Inferior parietal cortex (tissue), 1 donor: ENCODE measurements at regions not wholly inside any gene's neighbourhood (a gene's known extent, or its start where the extent isn't known, plus 50 kb on each side); places are given as distances from the start of the nearest gene placed in this dataset.
"Not testable (repeated sequence)": the region's sequence is repeated elsewhere in the genome, so short reads cannot be mapped to it uniquely, and the experiment has no call there.

Source experiments
- DNase-seq: peaks from one replicate; pipeline ENCODE4 v3.0.0-alpha.2; 2016; ENCODE audit errors: extremely low spot score

DNA sequence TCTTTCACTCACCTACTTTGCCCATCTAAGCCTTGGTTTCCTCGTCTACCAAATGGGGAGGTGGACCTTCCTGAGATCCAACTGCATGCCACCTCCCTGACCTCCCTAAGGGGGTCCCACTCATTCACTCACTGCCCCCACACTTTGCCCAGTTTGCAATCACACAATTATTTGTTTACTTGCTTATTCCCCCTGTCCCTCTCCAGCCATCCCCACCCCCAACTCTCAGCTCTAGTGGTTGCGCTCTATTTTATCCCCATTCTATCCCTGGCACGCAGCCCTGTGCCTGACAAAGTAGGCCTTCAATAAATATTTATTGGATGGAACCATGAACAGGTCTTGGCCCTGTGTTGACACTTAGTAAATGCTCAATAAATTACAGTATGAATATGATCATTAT is 130.8 kb upstream of the LARP1 start:
- DNase-seq: no peak

- no peak for DNase-seq
Observed at GRCh38 chr5:154620411-154620810, 134.8 kb upstream of the LARP1 start.

DNA sequence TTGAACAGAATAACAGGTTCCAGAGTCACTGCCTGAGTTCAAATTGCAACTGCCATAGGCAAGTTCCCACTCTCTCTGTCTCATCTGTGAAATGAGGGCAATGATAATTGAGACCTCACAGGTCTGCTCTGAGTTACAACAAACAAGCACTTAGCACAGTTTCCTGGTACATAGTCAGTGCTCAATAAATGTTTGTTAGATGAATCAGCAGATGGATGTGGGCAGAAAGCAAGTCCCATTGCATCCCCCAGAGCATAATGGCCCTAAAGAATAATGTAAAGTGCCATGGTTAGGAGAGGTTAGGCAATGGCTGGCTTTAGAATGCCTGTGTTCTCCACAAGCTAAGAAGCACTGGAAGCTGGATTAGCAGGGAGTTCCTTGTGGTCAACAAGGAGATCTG is 136.5 kb upstream of the LARP1 start:
- no peak for DNase-seq

- DNase-seq: no peak
Observed at GRCh38 chr5:154614595-154614994, 136.6 kb upstream of the HAND1 start.

DNA sequence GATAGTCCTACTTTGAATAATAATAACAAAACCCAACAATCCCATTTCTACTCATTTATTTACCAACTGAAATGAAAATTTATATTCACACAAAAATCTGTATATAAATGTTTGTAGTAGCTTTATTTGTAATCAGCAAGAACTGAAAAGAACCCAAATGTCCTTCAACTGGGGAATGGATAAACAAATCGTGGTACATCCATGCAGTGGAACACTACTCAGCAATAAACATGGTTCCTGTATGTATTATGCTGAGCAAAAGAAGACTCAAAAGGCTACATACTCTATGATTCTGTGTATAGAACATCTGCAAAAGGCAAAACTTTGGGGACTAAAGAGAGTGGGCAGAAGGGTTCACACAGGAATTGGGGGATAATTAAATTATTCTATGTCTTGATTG is 136.1 kb upstream of the HAND1 start:
- no peak for DNase-seq

GRCh38 chr5:154612666-154613065 is 134.6 kb upstream of the HAND1 start:
- DNase-seq: no peak

- DNase-seq: no peak
Observed at GRCh38 chr5:154611341-154611767, 133.3 kb upstream of the HAND1 start.

- DNase-seq: peak; percentile 72
Observed at GRCh38 chr5:154610321-154611154, 132.5 kb upstream of the HAND1 start.

DNA sequence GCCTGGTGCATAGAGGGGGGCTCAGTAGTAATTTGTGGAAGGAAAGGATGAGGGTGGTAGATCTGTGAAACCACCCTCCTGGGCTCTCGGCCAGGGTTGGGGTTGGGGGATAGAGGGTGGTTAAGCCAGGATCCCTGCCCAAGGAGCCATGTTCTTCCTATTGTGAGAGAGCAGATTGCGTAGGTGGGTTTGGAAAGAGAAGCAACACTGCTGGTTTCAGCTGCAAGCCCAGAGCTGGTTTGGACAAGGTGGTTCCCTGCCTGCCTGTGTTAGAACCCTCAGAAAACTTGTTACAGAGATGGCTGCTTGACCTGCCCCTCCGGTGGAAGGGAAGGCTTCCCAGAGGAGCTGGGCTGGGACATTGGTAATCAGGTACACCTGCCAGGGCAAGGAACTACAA is 131.2 kb upstream of the HAND1 start:
- DNase-seq: no peak

DNA sequence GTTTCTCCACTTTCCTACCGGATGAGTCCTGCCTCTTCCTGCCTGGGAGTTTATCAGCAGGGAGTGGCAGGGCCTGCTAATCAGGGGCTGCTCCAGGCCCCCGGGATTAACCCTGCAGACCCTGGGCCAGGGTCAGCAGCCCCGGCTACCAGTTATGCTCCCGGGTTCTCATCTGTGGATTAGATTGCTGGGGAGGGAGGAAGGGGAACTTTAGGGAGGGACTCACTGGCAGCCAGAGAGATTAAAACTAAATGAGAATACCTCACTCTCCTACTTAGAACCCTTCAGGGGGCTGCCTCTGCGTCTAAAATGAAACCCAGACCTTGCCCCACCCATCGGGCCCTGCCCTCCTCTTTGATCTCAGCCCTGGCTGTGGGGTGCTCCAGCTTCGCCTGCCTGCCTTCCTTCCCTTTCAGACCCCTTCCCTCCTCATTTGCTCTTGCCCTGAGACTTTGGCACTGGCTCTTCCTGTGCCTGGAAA is 130.5 kb upstream of the HAND1 start:
- DNase-seq: no peak

GRCh38 chr5:154607746-154608145 is 129.7 kb upstream of the HAND1 start:
- no peak for DNase-seq

- DNase-seq: no peak
Observed at GRCh38 chr5:154606246-154606645, 128.2 kb upstream of the HAND1 start.

- no peak for DNase-seq
Observed at GRCh38 chr5:154603953-154604679, 126.1 kb upstream of the HAND1 start.

DNA sequence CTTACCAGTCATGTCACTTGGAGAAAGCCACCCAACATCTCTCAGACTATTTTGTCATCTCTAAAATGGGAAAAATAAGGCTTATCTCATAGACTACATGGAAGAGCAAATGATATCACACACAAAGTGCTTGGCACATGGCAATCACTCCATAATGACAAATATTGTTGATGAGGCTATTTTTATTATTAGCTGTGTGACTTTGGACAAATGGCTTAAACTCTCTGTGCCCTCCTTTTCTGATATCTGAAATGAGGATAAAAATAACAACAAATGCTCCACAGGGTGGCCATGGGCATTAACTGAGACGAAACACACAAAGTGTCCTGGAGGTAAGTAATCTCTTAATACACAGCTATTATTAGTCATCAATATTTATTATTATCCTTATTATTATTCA is 125.5 kb upstream of the HAND1 start:
- DNase-seq: no peak

GRCh38 chr5:154603011-154603410 is 125.0 kb upstream of the HAND1 start:
- DNase-seq: no peak

GRCh38 chr5:154601014-154601413 is 123.0 kb upstream of the HAND1 start:
- DNase-seq: no peak

DNA sequence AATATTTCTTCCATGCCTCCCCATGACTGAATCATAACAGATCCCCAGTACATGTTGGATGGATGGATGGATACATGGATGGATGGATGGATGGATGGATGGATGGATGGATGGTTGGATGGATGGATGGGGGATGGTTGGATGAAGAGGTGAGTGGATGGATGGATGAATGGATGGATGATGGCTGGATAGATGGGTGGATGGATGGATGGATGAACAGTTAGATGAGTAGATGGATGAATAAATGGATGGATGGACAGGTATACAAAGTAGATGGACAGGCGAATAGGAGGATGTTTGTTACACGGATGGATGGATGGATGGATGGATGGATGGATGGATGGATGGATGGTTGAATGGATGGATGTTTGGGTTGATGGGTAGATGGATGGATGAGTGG is 120.0 kb upstream of the HAND1 start:
- no peak for DNase-seq

- DNase-seq: not testable (repeated sequence)
Observed at GRCh38 chr5:154596844-154597243, 118.8 kb upstream of the HAND1 start.

DNA sequence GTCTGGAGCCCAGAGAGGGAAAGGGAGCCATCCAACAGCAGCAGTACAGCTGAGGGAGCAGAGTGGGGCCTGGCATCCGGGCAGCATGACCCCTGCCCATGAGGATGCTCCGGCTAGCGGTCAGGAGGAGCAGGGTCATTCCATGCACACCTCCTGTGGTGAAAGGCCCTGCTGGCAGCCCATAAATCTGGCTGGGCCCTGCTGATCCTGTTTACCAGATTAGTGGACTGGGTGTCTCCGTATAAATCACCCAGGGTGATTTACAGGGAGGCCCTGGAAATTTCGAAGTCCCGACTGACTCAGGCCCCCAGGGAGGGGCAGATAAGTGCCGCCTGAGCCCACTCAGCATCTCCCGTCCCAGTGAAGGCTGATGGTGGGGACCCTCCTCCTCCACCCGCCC is 117.6 kb upstream of the HAND1 start:
- no peak for DNase-seq

DNA sequence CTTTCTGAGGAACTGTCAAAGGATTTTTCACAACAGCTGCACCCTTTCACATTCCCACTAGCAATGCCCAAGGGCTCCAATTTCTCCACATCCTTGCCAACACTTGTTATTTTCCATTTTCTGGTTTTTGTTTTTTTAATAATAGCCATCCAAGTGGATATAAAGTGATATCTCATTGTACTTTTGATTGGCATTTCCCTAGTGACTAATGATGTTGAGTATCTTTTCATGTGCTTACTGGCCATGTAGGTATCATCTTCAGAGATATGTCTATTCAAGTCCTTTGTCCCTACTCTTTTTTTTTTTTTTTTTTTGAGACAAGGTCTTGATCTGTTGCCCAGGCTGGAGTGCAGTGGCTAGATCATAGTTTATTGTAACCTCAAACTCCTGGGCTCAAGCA is 115.8 kb upstream of the HAND1 start:
- DNase-seq: no peak

GRCh38 chr5:154593071-154593470 is 115.0 kb upstream of the HAND1 start:
- peak; percentile 36 for DNase-seq

- DNase-seq: no peak
Observed at GRCh38 chr5:154590093-154590724, 112.2 kb upstream of the HAND1 start.

- no peak for DNase-seq
Observed at GRCh38 chr5:154589511-154589910, 111.5 kb upstream of the HAND1 start.
